GM03348 (cell line): ENCODE measurements at regions not wholly inside any gene's neighbourhood (a gene's known extent, or its start where the extent isn't known, plus 50 kb on each side); places are given as distances from the start of the nearest gene placed in this dataset.
"Not testable (repeated sequence)": the region's sequence is repeated elsewhere in the genome, so short reads cannot be mapped to it uniquely, and the experiment has no call there.

Source experiments
- DNase-seq: peaks from one replicate; pipeline ENCODE4 v3.0.0; 2012; ENCODE audit warnings: low spot score

DNA sequence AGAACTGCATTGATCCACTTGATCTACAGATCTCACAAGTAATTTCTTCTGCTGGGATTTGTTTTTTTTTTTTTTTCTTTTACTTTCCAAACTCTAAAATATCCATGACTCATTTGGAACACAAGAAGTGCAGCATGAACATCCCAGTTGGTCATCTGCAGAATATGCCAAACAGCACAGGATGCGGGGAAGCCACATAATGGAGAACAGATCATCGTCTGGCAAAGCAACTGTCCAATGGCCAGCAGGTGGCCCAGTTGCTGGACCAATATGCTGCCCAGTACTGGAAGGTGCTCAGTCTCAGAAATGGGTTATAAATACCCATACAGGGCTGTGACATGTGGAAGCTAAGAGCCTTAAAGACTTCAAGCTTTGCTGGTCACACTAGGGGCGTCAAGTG, 221.3 kb upstream of the TAS2R1 start:
- DNase-seq, result peak; percentile 91

DNA sequence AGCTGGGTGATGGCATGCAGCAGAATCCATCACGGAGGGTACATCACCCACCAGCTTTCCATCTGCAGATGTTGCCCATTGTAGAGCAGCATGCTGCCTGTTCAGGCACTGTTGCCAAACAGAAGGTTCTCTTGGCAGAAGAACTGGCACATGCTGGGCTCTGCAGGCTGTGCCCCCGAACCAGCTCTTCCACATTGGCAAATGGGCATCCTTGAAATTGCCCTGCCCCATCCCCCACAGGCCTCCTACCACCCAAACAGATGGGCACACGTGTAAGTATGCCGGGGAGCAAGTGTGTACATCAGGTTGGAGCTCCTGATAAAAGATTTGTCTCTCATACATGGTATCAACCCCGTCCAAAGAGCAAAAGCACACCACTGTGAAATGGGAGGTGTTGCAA, 220.3 kb upstream of the TAS2R1 start:
- no peak for DNase-seq

GRCh38 chr5:9847631-9848030, 217.5 kb upstream of the TAS2R1 start:
- no peak for DNase-seq

DNA sequence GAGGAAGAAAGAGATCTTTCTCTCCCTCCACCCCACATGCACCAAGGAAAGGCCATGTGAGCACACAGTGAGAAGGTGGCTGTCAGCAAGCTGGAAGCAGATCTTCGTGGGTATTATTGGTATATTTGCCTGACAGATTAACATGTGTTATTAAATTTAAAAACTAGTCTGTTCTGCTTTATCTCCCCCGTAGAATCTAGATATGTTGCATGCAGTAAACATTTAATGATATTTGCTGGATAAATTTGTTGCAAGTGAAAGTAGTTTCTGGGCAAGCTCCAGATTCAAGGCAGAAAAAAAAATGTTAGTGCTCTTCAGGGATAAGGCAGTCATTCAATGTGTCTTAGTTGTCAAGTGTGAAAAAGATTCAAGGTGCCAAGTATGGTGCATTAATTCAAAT, 215.0 kb upstream of the TAS2R1 start:
- no peak for DNase-seq

- DNase-seq, result no peak
Observed at GRCh38 chr5:9841516-9842170, 211.5 kb upstream of the TAS2R1 start.

DNA sequence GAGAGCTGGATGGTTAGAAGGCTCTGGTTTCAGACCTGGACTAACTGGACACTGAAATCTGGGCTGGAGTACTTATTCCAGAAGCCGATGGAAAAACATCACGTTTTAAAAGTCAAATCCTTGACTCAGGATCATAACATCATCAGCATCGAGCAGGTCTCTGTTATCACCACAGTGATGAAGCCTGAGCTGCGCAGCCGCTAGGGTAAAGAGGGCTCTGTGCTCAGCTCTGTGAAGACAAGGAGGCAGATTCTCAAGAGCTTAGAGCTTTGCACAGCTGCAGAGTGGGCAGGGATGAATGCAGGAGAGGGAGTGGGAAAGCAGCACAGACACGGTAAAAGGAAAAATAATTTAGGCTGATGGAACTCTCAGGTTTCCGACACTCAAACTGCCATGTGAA, 208.8 kb upstream of the TAS2R1 start:
- DNase-seq, result no peak

DNA sequence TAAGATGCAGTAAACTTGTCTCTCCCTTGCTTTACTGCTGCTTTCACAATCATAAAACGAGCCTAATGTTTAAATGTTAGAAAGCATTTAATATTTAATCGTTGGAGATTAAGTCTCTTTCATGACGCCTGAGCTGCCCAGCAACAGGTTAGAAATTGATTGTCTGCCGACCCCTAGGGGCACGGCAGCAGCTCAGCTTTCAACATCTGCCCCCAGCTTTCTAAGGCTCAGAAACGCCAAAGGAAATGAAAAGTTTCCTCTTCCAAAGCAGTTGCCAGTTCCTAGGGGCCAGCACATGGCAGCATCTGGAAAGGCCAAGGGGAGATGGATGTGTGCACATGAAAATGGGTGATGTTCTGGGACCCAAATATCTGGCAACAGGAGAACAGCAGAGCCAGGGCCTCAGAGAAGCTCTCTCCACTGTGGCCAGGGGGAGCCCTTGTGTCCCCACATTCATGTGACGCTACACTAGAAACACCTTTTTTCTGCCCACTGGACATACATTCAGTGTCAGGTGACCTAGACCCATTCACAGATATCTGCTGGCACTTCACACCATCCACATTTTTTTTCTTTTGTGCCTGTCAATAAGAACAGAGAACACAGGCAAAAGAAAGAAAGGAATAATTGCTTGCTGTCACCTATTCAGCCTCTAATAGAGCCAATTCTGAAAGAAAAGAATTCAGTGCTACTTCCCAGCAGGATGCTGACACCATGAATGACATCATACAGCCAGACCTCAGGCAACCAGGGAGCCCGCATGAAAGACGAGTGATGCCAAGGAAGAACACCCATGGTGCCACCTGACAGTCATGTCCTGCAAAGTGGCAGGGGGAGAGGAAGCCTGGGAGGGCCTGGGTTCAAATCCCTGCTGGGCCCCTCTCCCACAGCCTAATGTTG, 205.0 kb upstream of the TAS2R1 start:
- no peak for DNase-seq

- DNase-seq, result no peak
Observed at GRCh38 chr5:9833871-9834270, 203.7 kb upstream of the TAS2R1 start.

DNA sequence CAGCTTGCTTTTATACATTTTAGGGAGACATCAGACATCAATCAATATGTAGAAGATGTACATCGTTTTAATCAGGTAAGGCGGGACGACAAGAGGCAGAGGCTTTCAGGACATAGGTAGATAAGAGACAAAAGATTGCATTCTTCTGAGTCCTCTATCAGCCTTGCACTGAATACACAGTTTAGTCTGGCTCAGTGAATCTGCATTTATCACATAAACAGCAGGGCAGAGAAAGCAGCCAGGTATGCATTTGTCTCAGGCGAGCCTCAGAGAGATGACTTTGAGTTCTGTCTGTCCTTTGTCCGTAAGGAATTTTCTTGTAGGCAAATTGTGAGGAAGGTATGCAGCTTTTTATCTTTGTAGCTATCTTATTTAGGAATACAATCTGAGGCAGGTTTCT, 202.8 kb upstream of the TAS2R1 start:
- DNase-seq, result no peak

DNA sequence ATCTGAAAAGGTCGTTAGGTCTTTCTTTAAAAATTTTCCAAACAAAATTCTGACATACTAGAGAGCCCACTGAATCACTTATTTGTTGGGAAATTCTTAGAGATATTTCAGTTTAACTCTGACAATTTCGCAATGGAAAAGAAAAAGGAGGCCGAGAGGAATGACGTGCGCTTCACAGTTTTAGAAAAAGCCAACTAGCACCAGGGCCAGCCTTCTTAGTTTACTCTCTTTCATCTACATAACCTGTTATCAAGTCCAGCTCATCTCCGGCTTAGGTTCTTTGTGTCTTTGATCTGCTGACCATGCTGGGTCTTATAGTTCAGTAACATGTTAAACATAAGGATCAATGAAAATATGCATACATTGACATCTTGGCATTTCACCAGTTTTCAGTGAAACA, 201.7 kb upstream of the TAS2R1 start:
- no peak for DNase-seq

GRCh38 chr5:9830184-9830583, 200.0 kb upstream of the TAS2R1 start:
- no peak for DNase-seq

DNA sequence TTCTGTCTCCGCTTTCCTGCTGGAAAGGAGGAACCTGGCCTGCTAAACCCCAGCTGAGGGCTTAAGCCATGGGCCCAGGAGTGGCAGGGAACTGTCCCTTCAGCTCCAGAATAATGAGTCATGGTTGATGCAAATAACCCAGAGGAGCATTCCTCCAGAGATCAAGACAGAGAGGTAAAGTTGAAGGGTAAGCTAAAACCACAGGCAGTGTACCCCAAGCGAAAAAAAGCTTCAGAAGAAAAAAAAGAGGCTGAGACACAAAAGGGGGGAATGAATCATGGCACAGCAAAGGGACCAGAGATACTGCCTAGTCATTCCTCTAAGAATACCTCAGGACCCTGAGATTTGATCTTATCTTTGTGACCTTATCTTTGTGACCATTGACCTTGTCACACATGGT, 199.5 kb upstream of the TAS2R1 start:
- no peak for DNase-seq

GRCh38 chr5:9820691-9821449, 190.7 kb upstream of the TAS2R1 start:
- DNase-seq, result peak; percentile 44

GRCh38 chr5:9818340-9818845, 188.2 kb upstream of the TAS2R1 start:
- no peak for DNase-seq

DNA sequence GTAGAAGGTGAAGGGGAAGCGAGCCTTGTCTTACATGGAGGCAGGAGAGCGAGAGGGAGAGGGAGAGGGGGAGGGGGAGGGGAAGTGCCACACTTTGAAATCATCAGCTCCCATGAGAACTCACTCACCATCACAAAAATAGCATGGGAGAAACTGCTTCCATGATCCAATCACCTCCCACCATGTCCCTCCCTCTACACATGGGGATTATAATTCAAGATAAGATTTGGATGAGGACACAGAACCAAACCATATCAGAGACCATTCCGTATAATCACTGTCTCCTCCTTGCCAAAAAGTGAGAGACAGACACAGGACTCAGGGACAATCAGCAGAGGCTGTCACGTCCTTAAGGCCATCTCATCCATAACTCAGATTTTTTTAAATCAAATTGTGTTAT, 187.7 kb upstream of the TAS2R1 start:
- DNase-seq, result no peak

- DNase-seq, result no peak
Observed at GRCh38 chr5:9815051-9815450, 184.9 kb upstream of the TAS2R1 start.

GRCh38 chr5:9813305-9813704, 183.2 kb upstream of the TAS2R1 start:
- no peak for DNase-seq

DNA sequence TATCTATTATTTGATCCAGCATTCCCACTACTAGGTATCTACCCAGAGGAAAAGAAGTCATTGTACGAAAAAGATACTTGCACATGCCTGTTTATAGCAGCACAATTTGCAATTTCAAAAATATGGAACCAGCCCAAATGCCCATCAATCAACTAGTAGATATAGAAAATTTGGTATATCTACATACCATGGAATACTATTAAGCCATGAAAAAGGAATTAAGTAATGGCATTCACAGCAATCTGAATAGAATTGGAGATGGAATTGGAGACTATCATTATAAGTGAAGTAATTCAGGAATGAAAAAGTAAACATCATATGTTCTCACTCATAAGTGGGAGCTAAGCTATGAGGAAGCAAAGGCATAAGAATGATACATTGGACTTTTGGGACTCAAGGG, 177.2 kb upstream of the TAS2R1 start:
- DNase-seq, result not testable (repeated sequence)

- DNase-seq, result no peak
Observed at GRCh38 chr5:9801908-9802307, 171.8 kb upstream of the TAS2R1 start.

DNA sequence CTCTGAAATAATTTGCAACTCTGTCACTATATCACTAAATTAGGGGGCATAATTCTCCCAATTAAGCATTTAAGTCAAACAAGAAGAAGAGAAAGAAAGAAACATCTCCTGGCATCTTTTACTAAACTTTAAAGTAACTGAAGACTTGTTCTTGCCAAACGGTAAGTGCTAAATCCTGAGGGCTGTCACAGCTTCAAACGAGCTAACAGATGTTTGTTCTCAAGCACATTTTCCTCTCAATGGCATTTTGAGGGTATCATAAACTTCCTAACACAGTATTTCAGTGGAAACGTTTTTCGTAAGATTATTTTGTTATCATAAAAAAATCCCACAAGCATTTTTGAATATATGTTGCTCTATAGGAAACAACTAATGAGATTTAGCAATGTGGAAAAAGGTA, 169.5 kb upstream of the TAS2R1 start:
- DNase-seq, result no peak

DNA sequence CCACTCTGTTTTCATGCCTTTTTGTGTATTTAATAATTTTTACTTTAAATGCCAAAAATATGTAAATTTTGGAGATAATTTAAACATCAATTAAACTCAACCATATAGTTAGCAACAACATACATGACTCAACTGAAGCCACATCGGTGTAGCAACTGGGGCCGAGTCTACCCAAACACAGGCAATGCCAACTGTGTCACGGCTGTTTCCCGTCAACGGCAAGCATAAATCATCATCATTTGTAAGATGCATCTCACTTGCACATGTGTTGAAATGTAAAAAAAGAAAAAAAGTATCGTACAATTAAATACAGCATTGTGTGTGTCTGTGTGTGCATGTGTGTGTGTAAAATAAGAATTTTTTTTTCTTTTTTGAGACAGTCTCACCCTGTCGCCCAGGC, 160.1 kb upstream of the TAS2R1 start:
- no peak for DNase-seq

DNA sequence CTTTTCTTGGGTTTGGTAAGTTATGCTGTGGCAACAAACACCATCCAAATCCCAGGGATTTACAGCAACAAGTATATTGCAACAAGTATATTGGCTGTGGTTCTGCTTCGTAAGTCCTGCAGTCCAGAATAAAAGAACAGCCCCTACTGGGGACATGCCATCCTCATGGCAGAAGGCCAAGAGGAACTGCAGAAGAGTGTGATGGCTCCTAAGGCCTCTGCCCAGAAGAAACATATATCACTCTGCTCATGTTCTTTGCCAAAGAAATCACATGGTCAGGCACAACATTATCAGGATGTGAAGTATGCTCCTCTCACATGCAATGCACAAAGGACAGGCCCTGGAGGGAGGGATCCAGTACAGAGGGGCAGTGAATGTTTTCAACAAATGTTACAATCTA, 159.6 kb upstream of the TAS2R1 start:
- no peak for DNase-seq
